HCT116 (cell line): ENCODE measurements at regions not wholly inside any gene's neighbourhood (a gene's known extent, or its start where the extent isn't known, plus 50 kb on each side); places are given as distances from the start of the nearest gene placed in this dataset.

Source experiments
- ATAC-seq: fragments of 200-7000 bp; cut with Tn5 transposase; 2 replicates; pipeline ENCODE4 v1.9.1; 2020; ENCODE audit warnings: mild to moderate bottlenecking, moderate library complexity
- BruUV-seq: library from RNA; stranded (reverse); fragments of 400-500 nt; replicated peaks from 2 replicates; lab custom pipeline; 2021; lab: Mats Ljungman, UMichigan
- CTCF ChIA-PET: fragments of 300-600 bp; sonication (Branson Sonifier 250); formaldehyde crosslinking; loops from one replicate; lab custom pipeline; 2021; ENCODE audit warnings: antibody characterized with exemption; lab: Charles Lee
- POLR2A ChIA-PET: fragments of 300-600, 350-600 bp; sonication (Branson Sonifier 250); formaldehyde crosslinking; loops from one replicate; lab custom pipeline; 2021; ENCODE audit warnings: antibody characterized with exemption; lab: Charles Lee
- RAD21 ChIA-PET, 2 experiments: fragments of 300-600 bp; sonication (Branson Sonifier 250); formaldehyde crosslinking; loops; one replicate each; lab custom pipeline; 2023; ENCODE audit warnings: low total read pairs in 2 of 2; ENCODE audit not compliant: uncharacterized antibody in 2 of 2, unreplicated experiment in 2 of 2, low non-redundant PET in 1 of 2; lab: Charles Lee
- DNase-seq: peaks from one replicate; pipeline ENCODE4 v3.0.0-alpha.2; 2010; ENCODE audit warnings: low read depth, low spot score
- H2AFZ ChIP-seq: fragments of 200-600 bp; shearing (Covaris generic), sonication (generic); 2 replicates; pipeline ENCODE4 v1.6.1; 2017; ENCODE audit warnings: low read depth, mixed run types, mixed read lengths, antibody characterized with exemption, low read length; ENCODE audit not compliant: poor library complexity, severe bottlenecking
- H3K27ac ChIP-seq: 2 replicates; pipeline ENCODE4 v1.5.1; 2012; ENCODE audit warnings: low read depth, low read length
- H3K27me3 ChIP-seq: fragments of 200-600 bp; sonication (generic); 2 replicates; pipeline ENCODE4 v1.6.1; 2016; ENCODE audit warnings: mixed run types, low read length, mixed read lengths; ENCODE audit not compliant: insufficient read depth
- H3K36me3 ChIP-seq, 2 experiments: fragments of 200-500 bp in 1 of 2; fragments of 200-600 bp in 1 of 2; sonication (Bioruptor generic) in 1 of 2; sonication (generic) in 1 of 2; 2 replicates each; pipeline versions ENCODE4 v1.5.1 to v1.6.1; 2014 to 2016; ENCODE audit warnings: low read length in 2 of 2, inconsistent platforms in 1 of 2, mixed read lengths in 1 of 2, mixed run types in 1 of 2; ENCODE audit not compliant: insufficient read depth in 2 of 2, control insufficient read depth in 1 of 2
- H3K4me1 ChIP-seq, 2 experiments: fragments of 200-600 bp in 1 of 2; sonication (generic) in 1 of 2; 2 replicates each; pipeline versions ENCODE4 v1.5.1 to v1.6.1; 2012 to 2017; ENCODE audit warnings: low read length in 2 of 2, inconsistent platforms in 1 of 2, mild to moderate bottlenecking in 1 of 2, mixed read lengths in 1 of 2, mixed run types in 1 of 2, moderate library complexity in 1 of 2; ENCODE audit not compliant: insufficient read depth in 2 of 2, control insufficient read depth in 1 of 2
- H3K4me2 ChIP-seq: fragments of 200-600 bp; sonication (generic); 2 replicates; pipeline ENCODE4 v1.6.1; 2017; ENCODE audit warnings: mixed run types, low read length, mixed read lengths
- H3K4me3 ChIP-seq, 2 experiments: fragments of 200-600 bp in 1 of 2; sonication (generic) in 1 of 2; replicated peaks in 1 of 2; 2 replicates each; pipeline ENCODE4 v1.5.1; 2011 to 2016; ENCODE audit warnings: low read length in 2 of 2, control low read depth in 1 of 2, low read depth in 1 of 2, mild to moderate bottlenecking in 1 of 2, mixed read lengths in 1 of 2, mixed run types in 1 of 2
- H3K79me2 ChIP-seq: fragments of 200-600 bp; sonication (generic); 2 replicates; pipeline ENCODE4 v1.6.1; 2017; ENCODE audit warnings: mild to moderate bottlenecking, mixed run types, low read length, moderate library complexity, mixed read lengths; ENCODE audit not compliant: insufficient read depth
- H3K9ac ChIP-seq: fragments of 200-600 bp; sonication (generic); 2 replicates; pipeline ENCODE4 v1.6.1; 2016; ENCODE audit warnings: low read length, mixed read lengths
- H3K9me2 ChIP-seq: fragments of 200-600 bp; sonication (generic), shearing (Covaris generic); 2 replicates; pipeline ENCODE4 v1.6.1; 2017; ENCODE audit warnings: mixed run types, mild to moderate bottlenecking, moderate library complexity; ENCODE audit not compliant: insufficient read depth
- H3K9me3 ChIP-seq, 2 experiments: fragments of 200-500 bp in 1 of 2; fragments of 200-600 bp in 1 of 2; sonication (Bioruptor generic) in 1 of 2; sonication (generic) in 1 of 2; 2 replicates each; pipeline ENCODE4 v1.6.1; 2014 to 2017; ENCODE audit warnings: low read length in 2 of 2, mixed read lengths in 2 of 2, inconsistent platforms in 1 of 2, low read depth in 1 of 2, mild to moderate bottlenecking in 1 of 2, mixed run types in 1 of 2, moderate library complexity in 1 of 2; ENCODE audit not compliant: control insufficient read depth in 1 of 2, insufficient read depth in 1 of 2
- H4K20me1 ChIP-seq: fragments of 200-600 bp; sonication (generic), shearing (Covaris generic); 2 replicates; pipeline ENCODE4 v1.6.1; 2017; ENCODE audit warnings: mixed run types, mild to moderate bottlenecking, moderate library complexity; ENCODE audit not compliant: insufficient read depth
- ATF3 ChIP-seq: IDR thresholded peaks from 2 replicates; pipeline ENCODE4 v1.6.1; 2012
- CEBPB ChIP-seq: IDR thresholded peaks from 2 replicates; pipeline ENCODE4 v1.6.1; 2012; ENCODE audit warnings: low read depth
- CTCF ChIP-seq, 3 experiments: fragments of 200-600 bp in 1 of 3; sonication (generic) in 1 of 3; IDR thresholded peaks in 2 of 3; conservative IDR thresholded peaks in 1 of 3; 2 replicates each; pipeline ENCODE4 v1.5.1; 2012 to 2017; ENCODE audit warnings: low read depth in 2 of 3, low read length in 2 of 3, antibody characterized with exemption in 1 of 3, borderline replicate concordance in 1 of 3, control low read depth in 1 of 3, mild to moderate bottlenecking in 1 of 3, mixed read lengths in 1 of 3, mixed run types in 1 of 3, moderate library complexity in 1 of 3; ENCODE audit not compliant: insufficient read depth in 1 of 3
- EGR1 ChIP-seq: IDR thresholded peaks from 2 replicates; pipeline ENCODE4 v1.6.1; 2012; ENCODE audit warnings: low read depth
- ELF1 ChIP-seq: IDR thresholded peaks from 2 replicates; pipeline ENCODE4 v1.6.1; 2012; ENCODE audit warnings: low read depth, borderline replicate concordance
- EZH2 ChIP-seq: fragments of 200-600 bp; sonication (generic); IDR thresholded peaks from 2 replicates; pipeline ENCODE4 v1.6.1; 2017; ENCODE audit warnings: antibody characterized with exemption, mixed run types
- EZH2phosphoT487 ChIP-seq: fragments of 200-600 bp; IDR thresholded peaks from 2 replicates; pipeline ENCODE4 v1.6.1; 2018; ENCODE audit warnings: antibody characterized with exemption, borderline replicate concordance
- FOSL1 ChIP-seq: IDR thresholded peaks from 2 replicates; pipeline ENCODE4 v1.6.1; 2012; ENCODE audit warnings: low read depth
- JUND ChIP-seq: IDR thresholded peaks from 2 replicates; pipeline ENCODE4 v1.6.1; 2012
- MAX ChIP-seq: IDR thresholded peaks from 2 replicates; pipeline ENCODE4 v1.6.1; 2012
- RAD21 ChIP-seq: IDR thresholded peaks from 2 replicates; pipeline ENCODE4 v1.6.1; 2012; ENCODE audit warnings: low read depth, mild to moderate bottlenecking
- REST ChIP-seq: IDR thresholded peaks from 2 replicates; pipeline ENCODE4 v1.6.1; 2012; ENCODE audit warnings: low read depth
- SIN3A ChIP-seq: IDR thresholded peaks from 2 replicates; pipeline ENCODE4 v1.6.1; 2012; ENCODE audit warnings: low read depth
- SRF ChIP-seq: IDR thresholded peaks from 2 replicates; pipeline ENCODE4 v1.6.1; 2012; ENCODE audit warnings: low read depth
- TCF7L2 ChIP-seq: IDR thresholded peaks from 2 replicates; pipeline ENCODE4 v1.7.0; 2011; ENCODE audit warnings: borderline replicate concordance, inconsistent platforms; ENCODE audit not compliant: insufficient read depth, insufficient read length; ENCODE audit errors: extremely low read depth
- YY1 ChIP-seq: IDR thresholded peaks from 2 replicates; pipeline ENCODE4 v1.6.1; 2011; ENCODE audit warnings: low read length, low read depth, moderate library complexity, mild to moderate bottlenecking; ENCODE audit not compliant: insufficient replicate concordance; ENCODE audit errors: extremely low read depth
- ZBTB33 ChIP-seq: IDR thresholded peaks from 2 replicates; pipeline ENCODE4 v1.6.1; 2011; ENCODE audit warnings: mild to moderate bottlenecking, low read length, moderate library complexity; ENCODE audit not compliant: insufficient replicate concordance; ENCODE audit errors: extremely low read depth
- ZFX ChIP-seq: fragments of 450-650 bp; IDR thresholded peaks from 2 replicates; pipeline ENCODE4 v1.6.1; 2017
- ZNF274 ChIP-seq: fragments of 200-500 bp; sonication (Bioruptor generic); IDR thresholded peaks from 2 replicates; pipeline ENCODE4 v1.6.1; 2014; ENCODE audit warnings: mild to moderate bottlenecking, low read depth, low read length, inconsistent platforms
- intact Hi-C: fragments of 100-400 bp; cut with micrococcal nuclease; formaldehyde crosslinking; loops from 2 replicates; pipeline ENCODE4 v1.10.0; 2022

- ChIA-PET POLR2A (no interaction called here), RAD21 (no interaction called here)
- TF ChIP-seq SIN3A (no peak), EGR1 (no peak), REST (no peak), RAD21 (no peak), FOSL1 (no peak), ELF1 (no peak), ZFX (no peak), ZBTB33 (no peak), CEBPB (no peak), JUND (no peak), ATF3 (no peak), SRF (no peak), EZH2 (no peak), MAX (no peak), ZNF274 (no peak), YY1 (no peak), TCF7L2 (no peak), EZH2phosphoT487 (no peak), CTCF (IDR thresholded peaks at IDR 0.05 in 2 of 3, conservative IDR thresholded peaks at IDR 0.05 in 1 of 3; ENCODE audit: borderline replicate concordance in 1 of 3, insufficient read depth in 1 of 3, low read depth in 2 of 3, low read length in 2 of 3) (no peak)
Observed at GRCh38 chr20:50280851-50281655, 90.4 kb downstream of the CEBPB start.

More at GRCh38 chr20:50280851-50281655, 90.4 kb downstream of the CEBPB start:
- no peak for DNase-seq
- Histone ChIP-seq H3K27me3 (no peaks in the 10 kb centered on the region), H2AFZ (no peak overlapping the region), H3K9me3 (no peaks in the 10 kb centered on the region), H3K4me3 (no peak overlapping the region), H3K27ac (no peak overlapping the region), H3K9ac (no peak overlapping the region), H3K36me3 (no peaks in the 10 kb centered on the region), H4K20me1 (no peaks in the 10 kb centered on the region), H3K9me2 (no peaks in the 10 kb centered on the region), H3K79me2 (no peaks in the 10 kb centered on the region), H3K4me2 (no peak overlapping the region), H3K4me1 (peaks cover 41 to 69% of the 10 kb centered on the region in 2 experiments)
- no peak for ATAC-seq
- intact Hi-C loops, result loop anchor here (5.0 kb wide), 1 partner anchor 89 kb away; the partner anchor contains the start of gene CEBPB
- CTCF ChIA-PET, result interaction anchor here (0.8 to 1.9 kb wide), 3 partner anchors 21 to 40 kb away, joined by 3 to 7 read pairs (median 3); no protein-coding TSS in a partner anchor
- BruUV-seq, result no TSS peak
